Small intestine (tissue), 7 donors: ENCODE measurements at regions not wholly inside any gene's neighbourhood (a gene's known extent, or its start where the extent isn't known, plus 50 kb on each side); places are given as distances from the start of the nearest gene placed in this dataset.

Source experiments
- DNase-seq, 2 donors: peaks; one replicate each; pipeline versions ENCODE4 v3.0.0 to v3.0.0-alpha.2; 2013
- FAIRE-seq: peaks from 2 replicates; lab custom pipeline; 2012; peaks lifted over from hg19 to GRCh38; lab: Jason Lieb, UNC
- H3K27ac ChIP-seq, 3 donors: one replicate each; pipeline ENCODE4 v1.5.1; 2013; ENCODE audit warnings: low read length in 2 of 3, mild to moderate bottlenecking in 2 of 3, control low read depth in 1 of 3, inconsistent platforms in 1 of 3, low read depth in 1 of 3, moderate library complexity in 1 of 3
- H3K27me3 ChIP-seq, 3 donors: one replicate each; pipeline ENCODE4 v1.6.1; 2013; ENCODE audit warnings: low read length in 3 of 3, inconsistent platforms in 1 of 3; ENCODE audit not compliant: control insufficient read depth in 3 of 3, insufficient read depth in 3 of 3
- H3K36me3 ChIP-seq, 3 donors: one replicate each; pipeline ENCODE4 v1.6.1; 2013; ENCODE audit warnings: low read length in 3 of 3, inconsistent platforms in 1 of 3, low read depth in 1 of 3, mild to moderate bottlenecking in 1 of 3, moderate library complexity in 1 of 3; ENCODE audit not compliant: control insufficient read depth in 3 of 3, insufficient read depth in 2 of 3
- H3K4me1 ChIP-seq, 3 donors: one replicate each; pipeline ENCODE4 v1.6.1; 2013; ENCODE audit warnings: low read length in 2 of 3, inconsistent platforms in 1 of 3, low read depth in 1 of 3, mild to moderate bottlenecking in 1 of 3, moderate library complexity in 1 of 3; ENCODE audit not compliant: control insufficient read depth in 3 of 3, insufficient read depth in 2 of 3
- H3K4me3 ChIP-seq, 3 donors: one replicate each; pipeline ENCODE4 v1.5.1; 2013; ENCODE audit warnings: low read length in 3 of 3, control low read depth in 1 of 3, inconsistent platforms in 1 of 3, low read depth in 1 of 3, mild to moderate bottlenecking in 1 of 3, moderate library complexity in 1 of 3
- H3K9me3 ChIP-seq, 2 donors: one replicate each; pipeline ENCODE4 v1.6.1; 2013; ENCODE audit warnings: low read depth in 1 of 2, low read length in 1 of 2; ENCODE audit not compliant: control insufficient read depth in 2 of 2, insufficient read depth in 1 of 2
- WGBS, 3 donors: extraction: QIAGEN DNeasy Blood & Tissue Kit; methylation state at CpG; one replicate each; pipeline ENCODE4 v1.1.7; 2013; 5-methylcytosine and 5-hydroxymethylcytosine counted together
- donor health status: healthy with polysubstance abuse.
- donor health status: control.
- donor health status: control.
- donor health status: Bipolar disorder and iron deficiency.
- donor health status: healthy.

DNA sequence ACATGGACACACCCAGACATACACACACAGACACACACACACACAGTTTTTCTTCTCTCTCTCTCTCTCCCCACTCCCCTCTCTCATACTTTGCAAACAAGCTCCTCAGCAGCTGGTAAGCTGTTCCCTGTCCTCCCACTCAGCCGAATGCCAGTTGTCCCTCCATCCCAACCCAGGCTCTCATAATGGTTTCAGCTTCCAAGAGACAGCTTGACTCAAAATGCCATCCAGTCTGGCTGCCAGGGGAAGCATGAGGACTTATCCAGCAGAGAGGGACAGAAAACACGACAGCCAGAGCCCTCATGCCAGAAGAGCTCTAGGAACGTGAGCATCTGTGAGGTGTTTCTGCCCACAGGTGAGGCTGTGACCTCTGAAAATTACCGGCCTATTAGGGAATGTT lies 112.6 kb upstream of the SPDL1 start:
- H3K36me3 ChIP-seq = no peaks in the 10 kb centered on the region
- DNase-seq (no peak), FAIRE-seq (no peak)
- no peaks in the 10 kb centered on the region for H3K27me3 ChIP-seq
- H3K9me3 ChIP-seq = no peaks in the 10 kb centered on the region
- H3K27ac ChIP-seq = no peak overlapping the region
- 67 to 76% (median 70%) methylated on average over 4 of the region's 4 CpGs for WGBS, 3 donors
- H3K4me3 ChIP-seq = no peak overlapping the region
- H3K4me1 ChIP-seq = no peaks in the 10 kb centered on the region

DNA sequence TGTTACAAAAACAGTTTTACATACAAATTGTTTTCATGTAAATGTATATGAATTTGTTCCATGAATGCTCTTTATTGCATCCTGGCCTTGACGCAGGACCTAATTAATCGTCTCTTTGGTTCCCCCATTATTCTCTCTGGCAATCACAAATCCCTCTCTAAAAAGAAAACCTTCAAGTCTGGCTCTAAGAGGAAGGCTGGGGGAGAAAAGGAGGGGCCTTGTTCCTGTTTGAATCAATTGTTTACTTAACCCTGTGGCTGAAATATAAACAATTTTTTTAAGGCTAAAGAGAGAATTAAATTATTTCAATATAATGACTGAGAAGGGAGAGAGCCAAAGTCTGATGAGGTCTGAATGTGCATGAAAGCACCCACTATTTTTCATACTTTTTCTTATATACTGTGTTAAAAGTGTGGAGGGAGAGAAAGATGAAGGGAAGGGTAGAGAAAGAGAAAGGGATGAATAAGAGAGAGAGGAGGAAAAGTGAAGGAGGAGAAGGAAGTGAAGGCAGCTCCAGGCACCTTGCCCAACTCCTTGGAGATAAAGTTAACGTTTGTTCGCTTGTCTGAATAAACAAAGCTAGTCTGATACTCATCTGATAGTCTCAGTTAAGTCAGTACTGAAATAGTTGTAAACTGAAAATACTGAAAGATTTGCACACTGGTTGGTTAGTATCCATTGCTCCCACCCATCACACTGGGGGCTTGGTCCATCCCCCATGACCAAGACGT lies 116.4 kb upstream of the SPDL1 start:
- Histone ChIP-seq H3K27me3 (no peaks in the 10 kb centered on the region), H3K4me1 (no peaks in the 10 kb centered on the region), H3K27ac (no peak overlapping the region), H3K9me3 (no peaks in the 10 kb centered on the region), H3K4me3 (no peak overlapping the region), H3K36me3 (no peaks in the 10 kb centered on the region)
- WGBS, 3 donors = 31 to 42% (median 37%) methylated on average over 5 of the region's 5 CpGs
- DNase-seq (no peak), FAIRE-seq (no peak)

DNA sequence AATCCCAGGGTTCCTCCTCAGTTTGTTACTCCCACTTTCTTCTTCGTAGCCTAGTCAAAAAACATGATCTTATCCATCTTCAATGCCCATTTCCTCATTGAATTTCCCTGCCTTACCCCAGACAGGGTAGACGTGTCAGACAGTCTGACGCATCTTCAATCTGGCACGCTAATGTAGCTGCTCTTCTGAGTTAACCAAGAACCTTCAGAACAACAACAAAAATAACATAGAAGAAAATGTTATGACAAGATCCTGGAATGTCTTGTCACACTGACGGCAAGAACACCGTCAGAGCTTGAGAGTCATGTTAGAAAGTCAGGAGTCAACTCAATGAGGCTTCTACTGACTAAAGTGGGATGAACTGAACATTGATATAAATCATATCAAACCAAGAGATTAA lies 122.7 kb upstream of the SPDL1 start:
- FAIRE-seq (no peak), DNase-seq (no peak)
- H3K36me3 ChIP-seq = no peaks in the 10 kb centered on the region
- no peaks in the 10 kb centered on the region for H3K9me3 ChIP-seq
- no peaks in the 10 kb centered on the region for H3K27me3 ChIP-seq
- no peak overlapping the region for H3K4me3 ChIP-seq
- no peak overlapping the region for H3K27ac ChIP-seq
- no peaks in the 10 kb centered on the region for H3K4me1 ChIP-seq
- 86 to 90% (median 90%) methylated on average over 6 of the region's 6 CpGs for WGBS, 3 donors

DNA sequence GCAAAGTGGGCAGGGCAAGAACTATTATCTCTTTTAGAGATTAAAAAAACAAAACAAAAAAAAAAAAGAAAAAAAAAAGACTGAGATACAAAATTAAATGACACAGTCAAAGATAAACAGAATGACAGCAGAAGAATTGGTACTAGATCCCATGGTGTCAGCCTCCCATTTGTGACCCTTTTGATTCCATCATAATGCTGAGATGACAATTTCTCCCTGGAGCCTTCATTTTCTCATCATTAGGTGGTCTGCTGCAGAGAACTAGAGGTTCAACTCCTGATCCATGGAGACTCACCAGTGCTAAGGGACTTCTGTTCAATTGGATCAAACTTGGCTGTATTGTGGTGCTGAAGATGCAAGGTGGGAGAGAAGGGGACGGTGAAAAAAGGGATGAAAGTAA lies 123.5 kb upstream of the SPDL1 start:
- no peak overlapping the region for H3K27ac ChIP-seq
- no peak for FAIRE-seq
- no peaks in the 10 kb centered on the region for H3K36me3 ChIP-seq
- no peak for DNase-seq
- no peaks in the 10 kb centered on the region for H3K4me1 ChIP-seq
- no peak overlapping the region for H3K4me3 ChIP-seq
- H3K9me3 ChIP-seq = no peaks in the 10 kb centered on the region
- H3K27me3 ChIP-seq = no peaks in the 10 kb centered on the region
- WGBS, 3 donors = 65 to 85% (median 84%) methylated on average over 1 of the region's 1 CpG

DNA sequence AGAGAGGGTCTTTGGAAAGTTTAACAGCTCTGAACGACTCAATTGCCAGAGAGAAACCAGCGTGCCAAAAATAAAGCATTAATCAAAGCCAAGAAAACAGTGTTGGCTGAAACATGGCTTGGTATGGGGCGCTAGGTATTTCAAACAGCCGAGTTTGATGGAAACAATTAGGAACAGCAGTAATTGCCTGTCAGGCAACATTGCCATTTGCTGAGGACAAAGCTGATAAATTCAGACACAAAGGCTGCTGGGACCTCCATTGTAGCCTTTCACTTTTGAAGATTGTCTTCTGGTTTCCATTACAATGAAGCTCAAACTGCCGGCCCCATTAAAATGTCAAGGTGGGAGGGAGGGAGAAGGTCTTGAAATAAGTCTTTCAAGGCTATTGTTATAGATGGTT lies 125.4 kb upstream of the SPDL1 start:
- Histone ChIP-seq H3K4me1 (no peaks in the 10 kb centered on the region), H3K27me3 (no peaks in the 10 kb centered on the region), H3K36me3 (no peaks in the 10 kb centered on the region), H3K27ac (no peak overlapping the region), H3K4me3 (no peak overlapping the region), H3K9me3 (no peaks in the 10 kb centered on the region)
- WGBS, 3 donors = 61 to 62% (median 62%) methylated on average over 5 of the region's 5 CpGs
- DNase-seq (no peak), FAIRE-seq (no peak)

DNA sequence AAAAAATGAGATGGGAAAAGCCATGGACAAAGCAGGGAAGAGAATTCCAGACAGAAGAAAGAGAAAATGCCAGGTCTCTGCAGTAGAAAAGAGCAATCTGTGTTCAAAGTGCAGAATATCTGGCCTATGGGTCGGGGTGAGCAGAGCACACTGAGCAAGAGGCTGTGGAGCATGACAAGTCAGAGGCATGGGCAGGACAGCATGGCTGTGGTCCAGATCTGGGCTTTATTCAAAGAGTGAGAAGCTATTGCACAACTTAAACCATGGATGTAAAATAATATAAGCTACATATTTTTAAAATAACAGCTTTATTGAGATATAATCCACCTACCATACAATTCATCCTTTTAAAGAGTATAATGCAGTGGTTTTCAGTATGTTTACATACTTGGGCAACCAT lies 133.1 kb upstream of the SPDL1 start:
- Histone ChIP-seq H3K9me3 (no peaks in the 10 kb centered on the region), H3K27me3 (no peaks in the 10 kb centered on the region), H3K27ac (no peak overlapping the region), H3K4me3 (no peak overlapping the region), H3K36me3 (no peaks in the 10 kb centered on the region), H3K4me1 (no peaks in the 10 kb centered on the region)
- 20 to 48% (median 35%) methylated on average over 1 of the region's 1 CpG for WGBS, 3 donors
- DNase-seq (no peak), FAIRE-seq (no peak)

DNA sequence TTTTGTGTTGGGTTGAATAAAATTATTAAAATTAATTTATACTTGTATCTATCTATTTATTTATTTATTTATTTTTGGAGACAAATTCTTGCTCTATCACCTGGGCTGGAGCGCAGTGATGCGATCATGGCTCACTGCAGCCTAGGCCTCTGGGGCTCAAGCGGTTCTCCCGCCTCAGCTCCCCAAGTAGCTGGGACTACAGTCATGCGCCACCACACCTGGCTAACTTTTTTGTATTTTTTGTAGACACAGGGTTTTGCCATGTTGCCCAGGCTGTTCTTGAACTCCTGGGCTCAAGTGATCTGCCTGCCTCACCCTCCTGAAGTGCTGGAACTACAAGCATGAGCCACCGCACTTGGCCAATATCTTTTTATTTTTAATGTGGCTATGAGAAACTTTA lies 134.7 kb upstream of the SPDL1 start:
- WGBS, 3 donors = 95 to 97% (median 96%) methylated on average over 6 of the region's 6 CpGs

DNA sequence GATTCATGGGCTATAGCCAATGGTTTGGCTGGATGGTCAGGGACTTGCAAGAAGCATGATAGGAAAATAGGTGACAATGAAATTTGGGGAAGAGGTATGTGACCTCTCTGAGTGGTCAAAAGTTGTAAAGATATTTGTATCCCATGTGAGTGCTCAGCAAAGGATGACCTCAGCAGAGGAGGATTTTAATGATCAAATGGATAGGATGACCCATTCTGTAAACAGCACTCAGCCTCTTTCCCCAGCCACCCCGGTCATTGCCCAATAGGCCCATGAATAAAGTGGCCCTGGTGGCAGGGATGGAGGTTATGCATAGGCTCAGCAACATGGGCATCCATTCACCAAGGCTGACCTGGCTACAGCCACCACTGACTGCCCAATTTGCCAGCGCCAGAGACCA lies 138.4 kb upstream of the SPDL1 start:
- DNase-seq (no peak), FAIRE-seq (no peak)
- Histone ChIP-seq H3K27me3 (no peaks in the 10 kb centered on the region), H3K36me3 (no peaks in the 10 kb centered on the region), H3K9me3 (no peaks in the 10 kb centered on the region), H3K4me1 (no peaks in the 10 kb centered on the region), H3K4me3 (no peak overlapping the region), H3K27ac (no peak overlapping the region)
- 77 to 93% (median 81%) methylated on average over 2 of the region's 2 CpGs for WGBS, 3 donors

More for the DNA sequence above, 134.7 kb upstream of the SPDL1 start:
- H3K27me3 ChIP-seq = no peaks in the 10 kb centered on the region
- no peak overlapping the region for H3K4me3 ChIP-seq
- no peak for DNase-seq
- H3K27ac ChIP-seq = no peak overlapping the region
- H3K36me3 ChIP-seq = no peaks in the 10 kb centered on the region
- H3K9me3 ChIP-seq = no peaks in the 10 kb centered on the region
- no peak for FAIRE-seq
- H3K4me1 ChIP-seq = no peaks in the 10 kb centered on the region
